ENCODE measurements at regions not wholly inside any gene's neighbourhood (a gene's known extent, or its start where the extent isn't known, plus 50 kb on each side); places are given as distances from the start of the nearest gene placed in this dataset.

DNA sequence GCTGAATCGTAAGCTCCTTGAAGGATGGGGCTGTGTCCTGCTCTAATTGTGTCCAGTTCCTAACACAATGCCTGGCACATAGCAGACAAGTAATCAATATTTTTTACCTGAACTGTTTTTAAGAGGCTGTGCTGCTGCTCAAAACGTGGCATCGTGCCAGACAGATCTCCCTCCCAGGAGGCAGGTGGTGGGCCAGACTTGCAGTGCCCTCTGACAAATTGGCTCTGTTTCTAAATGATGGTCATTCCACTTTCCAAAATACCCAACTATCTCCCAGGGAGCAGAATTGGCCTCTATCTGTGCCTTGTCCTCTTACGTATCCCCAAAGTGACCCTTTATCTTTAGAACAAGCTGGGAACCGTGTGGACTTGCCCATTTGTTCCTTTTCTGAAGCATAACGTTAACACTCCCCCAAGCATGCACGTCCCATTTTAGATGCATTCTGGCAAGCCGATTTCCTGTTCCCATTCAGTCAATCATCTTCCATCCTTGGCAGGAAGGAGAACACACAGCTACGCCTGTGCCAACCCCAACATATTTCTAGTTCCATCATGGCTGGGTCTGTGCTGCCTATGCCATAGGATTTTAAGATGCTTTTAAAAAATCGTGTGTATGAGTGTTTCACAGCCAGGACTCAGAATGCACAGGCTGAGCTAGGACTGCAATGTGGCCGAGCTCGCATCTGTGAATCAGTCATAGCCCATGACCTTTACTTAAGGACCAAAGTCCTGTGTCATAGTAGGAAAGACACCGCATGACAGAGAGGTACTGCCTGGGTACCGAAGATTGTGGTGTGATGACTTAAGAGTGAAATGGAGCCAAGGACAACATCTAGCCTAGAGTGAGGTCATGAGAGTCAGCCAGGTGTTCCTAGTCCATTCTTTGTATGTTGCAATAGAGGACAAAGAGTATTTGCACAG, 408.6 kb downstream of the PRDM2 start:
- DNase-seq: no peak

GRCh38 chr1:14109276-14109635, 409.3 kb downstream of the PRDM2 start:
- no peak for DNase-seq

DNA sequence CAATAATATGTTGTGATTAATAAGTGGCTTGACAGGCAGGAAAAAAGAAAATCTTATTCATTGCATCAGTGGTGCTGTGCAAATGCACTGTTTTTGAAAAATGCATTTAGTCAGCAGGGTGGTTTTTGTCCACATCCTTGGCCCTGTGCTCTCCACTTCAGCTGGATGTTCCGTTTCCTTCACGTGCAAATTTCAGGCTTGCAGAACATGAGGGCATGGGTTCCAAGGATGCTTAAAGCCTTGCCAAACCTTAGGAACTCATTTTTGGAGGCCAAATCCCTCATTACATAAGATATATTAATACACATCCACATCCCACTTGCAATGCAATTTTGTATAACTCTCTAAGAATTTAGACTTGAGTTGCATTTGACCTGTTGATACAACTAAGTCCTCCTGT, 410.1 kb downstream of the PRDM2 start:
- no peak for DNase-seq

GRCh38 chr1:14111121-14111520, 411.1 kb downstream of the PRDM2 start:
- no peak for DNase-seq

GRCh38 chr1:14112613-14113012, 412.6 kb downstream of the PRDM2 start:
- DNase-seq: no peak

- no peak for DNase-seq
Observed at GRCh38 chr1:14113271-14113670, 413.3 kb downstream of the PRDM2 start.

DNA sequence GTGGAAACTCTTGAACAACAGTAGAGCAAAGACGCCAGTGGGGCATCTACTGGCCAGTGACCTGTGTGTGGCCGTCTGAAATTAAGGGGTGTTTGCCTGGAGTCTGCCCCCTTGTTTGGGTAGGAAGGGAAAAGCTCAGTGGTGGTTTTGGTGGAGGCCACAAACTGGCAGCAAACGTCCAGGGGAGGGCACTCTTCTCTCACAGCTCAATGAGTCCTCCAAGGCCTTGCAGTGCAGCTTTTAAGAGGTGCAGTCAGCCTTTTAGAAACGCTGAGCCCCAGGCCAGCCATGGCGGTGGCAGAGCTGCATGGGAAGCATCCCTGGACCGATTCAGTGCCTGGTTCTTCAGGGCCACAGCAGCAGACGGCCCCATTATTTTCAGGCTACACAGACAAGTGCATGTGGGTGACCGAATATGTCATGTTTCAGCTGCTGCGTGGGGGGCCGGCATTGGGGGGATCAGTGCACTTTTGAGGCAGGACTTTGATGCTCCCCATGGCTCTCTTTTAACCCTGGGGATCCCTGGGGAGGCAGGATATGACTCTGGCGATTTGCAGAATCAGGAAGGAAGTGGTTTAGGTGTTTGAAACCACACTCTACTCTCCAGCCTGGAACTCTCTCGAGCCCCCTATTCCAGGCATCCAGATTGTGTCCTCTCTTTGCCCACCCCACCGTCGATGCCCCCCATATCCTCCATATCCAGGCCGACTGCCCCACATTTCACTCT, 414.0 kb downstream of the PRDM2 start:
- DNase-seq: no peak

GRCh38 chr1:14115976-14116375, 416.0 kb downstream of the PRDM2 start:
- no peak for DNase-seq

DNA sequence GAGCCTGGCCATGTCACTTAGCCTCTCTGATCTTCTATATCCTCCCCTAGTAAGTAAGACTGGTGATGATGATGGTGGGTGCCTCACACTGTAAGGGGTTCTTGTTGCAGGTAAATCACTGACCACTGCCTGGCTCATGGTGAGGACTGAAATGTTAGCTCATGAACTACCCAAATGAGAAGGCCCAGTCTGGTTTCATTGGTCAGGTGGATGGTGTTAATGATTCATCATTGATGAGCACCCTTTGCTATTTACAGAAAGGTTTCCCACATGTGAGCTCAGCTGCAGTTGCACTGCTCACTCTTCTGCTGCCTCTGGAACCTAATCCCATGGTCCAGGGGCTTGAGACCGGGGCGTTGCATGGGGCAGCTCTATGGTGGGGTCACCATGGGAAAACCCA, 417.7 kb downstream of the PRDM2 start:
- no peak for DNase-seq

GRCh38 chr1:14118691-14119485, 418.9 kb downstream of the PRDM2 start:
- no peak for DNase-seq

- no peak for DNase-seq
Observed at GRCh38 chr1:14120895-14121294, 420.9 kb downstream of the PRDM2 start.

GRCh38 chr1:14128096-14128495, 428.1 kb downstream of the PRDM2 start:
- DNase-seq: no peak

GRCh38 chr1:14129009-14129408, 429.0 kb downstream of the PRDM2 start:
- DNase-seq: no peak

GRCh38 chr1:14135070-14135469, 435.1 kb downstream of the PRDM2 start:
- DNase-seq: no peak

DNA sequence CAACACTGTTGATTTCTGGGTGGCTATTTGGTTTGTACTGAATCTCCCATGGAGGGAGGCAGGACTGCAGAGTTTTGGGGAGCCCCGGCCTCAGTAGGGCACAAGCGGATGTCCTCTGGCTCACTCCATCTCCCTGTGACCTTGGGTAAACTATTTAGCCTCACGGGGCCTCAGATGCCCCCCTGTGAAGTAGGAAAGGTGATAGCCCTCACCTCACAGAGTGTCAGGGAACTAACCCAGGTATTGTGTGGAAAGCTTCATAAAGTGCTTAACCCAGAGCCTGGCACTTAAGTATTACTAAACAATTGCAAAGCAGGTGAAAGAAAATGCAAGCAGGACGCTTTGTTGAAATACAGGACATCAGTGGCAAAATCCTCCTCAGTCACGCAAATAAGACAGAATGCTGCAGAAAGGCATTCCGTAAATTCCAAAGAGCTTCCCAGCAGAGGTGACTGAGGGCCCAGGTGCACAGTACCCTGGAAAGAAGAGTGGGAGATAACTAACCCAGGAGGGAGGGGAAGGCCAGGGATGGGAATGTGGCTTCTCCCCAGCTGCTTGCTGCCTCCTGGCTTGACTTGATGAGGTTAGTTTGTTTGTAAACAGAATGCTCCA, 436.3 kb downstream of the PRDM2 start:
- no peak for DNase-seq

GRCh38 chr1:14136881-14137280, 436.9 kb downstream of the PRDM2 start:
- no peak for DNase-seq

- DNase-seq: no peak
Observed at GRCh38 chr1:14137411-14138134, 437.6 kb downstream of the PRDM2 start.

DNA sequence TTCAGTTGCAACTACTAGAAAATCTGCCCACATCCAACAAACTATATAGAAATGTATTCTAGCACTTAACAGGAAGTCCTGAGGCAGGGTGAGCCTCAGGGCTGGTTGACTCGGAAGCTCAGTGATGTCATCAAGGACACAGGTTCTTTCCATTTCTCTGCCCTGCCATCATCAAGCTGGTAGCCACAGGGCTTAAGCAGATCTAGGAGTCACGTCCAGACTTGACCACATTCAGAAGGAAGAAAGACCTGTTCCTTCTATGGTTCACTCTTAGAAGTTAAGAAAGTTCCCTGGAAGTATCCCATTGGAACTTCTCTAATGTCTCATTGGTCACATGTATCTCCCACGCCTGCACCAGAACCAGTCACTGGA, 438.1 kb downstream of the PRDM2 start:
- DNase-seq: no peak

DNA sequence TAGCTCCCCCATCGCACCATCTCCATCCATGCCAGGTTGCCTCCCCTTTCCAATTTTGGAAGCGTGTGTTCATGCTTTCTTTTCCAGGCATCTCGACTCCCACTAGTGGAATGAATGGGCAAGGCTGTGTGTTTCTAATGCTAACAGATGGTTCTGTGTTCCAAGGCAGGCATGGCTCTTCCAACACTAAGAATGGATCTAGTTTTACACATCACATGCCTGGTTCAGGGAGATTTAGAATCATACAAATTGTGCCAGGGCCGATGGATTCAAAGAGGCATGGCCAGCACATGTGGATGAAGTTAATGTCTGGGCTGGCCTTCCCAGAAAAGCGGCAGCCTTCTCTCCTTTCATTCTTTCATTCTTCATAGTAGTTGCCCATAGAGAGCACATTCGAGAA, 438.7 kb downstream of the PRDM2 start:
- no peak for DNase-seq

GRCh38 chr1:14140831-14141401, 440.9 kb downstream of the PRDM2 start:
- no peak for DNase-seq

DNA sequence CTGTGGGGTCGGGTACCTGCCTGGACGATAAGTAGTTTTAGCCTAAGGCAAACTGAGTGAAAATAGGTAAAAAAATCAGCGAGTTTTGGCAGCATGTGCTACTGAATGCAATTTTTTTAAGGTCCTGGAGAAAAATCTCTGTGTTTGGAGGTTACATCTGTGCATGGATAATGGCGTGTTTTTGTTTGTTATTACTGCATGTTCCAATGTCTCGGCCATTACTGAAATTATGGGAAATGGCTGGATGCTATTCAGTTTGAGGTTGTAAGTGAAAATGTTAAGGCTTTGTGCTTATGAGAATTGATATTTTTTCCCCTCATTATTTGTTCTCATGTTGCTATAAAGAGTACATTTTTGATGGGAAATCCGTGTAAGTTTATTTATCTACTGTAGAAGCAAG, 441.7 kb downstream of the PRDM2 start:
- no peak for DNase-seq

All from activated CD8-positive, alpha-beta memory T cell treated with anti-CD3 and anti-CD28 coated beads for 24 hours (primary cell).